NCI-H2107 (cell line): ENCODE measurements at regions not wholly inside any gene's neighbourhood (a gene's known extent, or its start where the extent isn't known, plus 50 kb on each side); places are given as distances from the start of the nearest gene placed in this dataset.

ENCODE experiments used
- DNase-seq: peaks from one replicate; lab custom pipeline; 2025; lab: John Stamatoyannopoulos, UW

DNA sequence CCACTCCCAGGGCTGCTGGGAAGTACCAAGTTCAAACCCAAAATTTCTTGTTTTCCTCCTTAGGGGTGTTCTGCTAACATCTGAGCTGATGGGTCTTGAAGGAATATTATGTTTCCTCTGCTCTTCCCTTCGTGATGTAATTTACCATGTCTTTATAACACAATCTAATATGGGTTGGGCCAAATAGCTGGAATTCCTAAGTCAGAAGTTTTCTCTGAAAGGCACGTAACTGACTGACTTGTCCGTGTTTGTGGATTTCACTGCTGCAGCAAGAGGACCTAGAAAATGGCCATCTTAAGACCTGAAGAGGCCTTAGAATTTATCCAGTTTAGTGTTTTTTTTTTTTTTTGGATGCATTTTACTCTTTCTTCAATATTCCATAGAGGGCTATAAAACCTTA is 256.7 kb downstream of the DCDC2C start:
- no peak for DNase-seq

DNA sequence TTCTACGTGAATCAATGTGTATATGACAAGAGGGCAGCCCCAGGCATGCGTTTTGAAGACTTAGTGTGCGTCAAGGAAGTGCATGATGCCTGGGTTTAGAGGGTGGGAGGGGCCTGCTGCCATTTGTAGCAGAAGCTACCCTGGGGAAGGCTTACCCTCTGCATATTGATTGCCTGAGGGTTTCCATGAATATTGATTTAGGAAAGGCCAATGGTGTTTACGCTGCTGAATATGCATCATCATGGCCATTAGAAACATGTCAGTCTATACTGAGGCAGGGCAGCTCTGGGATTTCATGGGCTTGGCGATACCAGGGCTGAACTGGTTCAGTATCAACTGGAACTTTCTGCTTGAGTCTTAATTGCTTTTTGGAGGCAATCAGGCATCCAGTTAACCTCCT is 259.3 kb downstream of the DCDC2C start:
- DNase-seq = no peak

DNA sequence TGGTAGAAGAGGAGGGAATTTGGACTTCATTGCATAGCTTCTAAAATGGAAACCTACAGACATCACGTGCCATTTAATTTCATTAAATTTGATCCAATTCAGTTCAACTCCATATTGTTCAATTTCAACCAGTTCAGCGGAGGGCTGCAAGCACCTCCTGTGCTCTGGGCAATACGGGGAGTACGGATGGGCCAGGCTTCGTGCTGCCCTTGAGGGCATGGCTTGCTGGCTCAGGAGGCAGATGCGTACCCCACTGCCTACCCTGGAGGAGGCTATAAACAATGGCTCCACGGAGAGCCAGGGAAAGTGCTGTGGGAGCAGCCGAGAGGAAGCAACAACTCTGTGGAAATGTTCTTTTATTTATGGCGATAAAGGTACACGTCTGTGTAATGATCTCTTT is 261.8 kb downstream of the DCDC2C start:
- DNase-seq = no peak

DNA sequence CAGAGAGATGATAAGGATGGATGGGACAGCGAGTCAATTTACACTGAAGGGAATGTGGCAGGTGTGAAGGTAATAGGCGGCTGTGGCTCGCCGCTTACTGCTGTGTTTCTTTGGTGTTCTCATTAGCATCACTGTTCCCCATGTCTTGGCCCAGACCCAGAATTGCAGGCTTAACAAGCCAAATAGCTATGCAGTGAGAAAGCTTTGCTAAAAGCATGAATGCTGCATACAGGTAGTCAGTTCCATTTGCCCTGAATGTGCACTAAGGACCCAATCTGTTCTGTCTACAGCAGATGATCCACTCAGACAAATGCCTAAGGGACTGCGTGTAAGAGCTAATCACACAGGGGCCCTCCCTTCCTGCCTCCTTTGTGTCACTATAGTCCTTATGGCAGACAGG is 262.6 kb downstream of the DCDC2C start:
- DNase-seq = no peak

DNA sequence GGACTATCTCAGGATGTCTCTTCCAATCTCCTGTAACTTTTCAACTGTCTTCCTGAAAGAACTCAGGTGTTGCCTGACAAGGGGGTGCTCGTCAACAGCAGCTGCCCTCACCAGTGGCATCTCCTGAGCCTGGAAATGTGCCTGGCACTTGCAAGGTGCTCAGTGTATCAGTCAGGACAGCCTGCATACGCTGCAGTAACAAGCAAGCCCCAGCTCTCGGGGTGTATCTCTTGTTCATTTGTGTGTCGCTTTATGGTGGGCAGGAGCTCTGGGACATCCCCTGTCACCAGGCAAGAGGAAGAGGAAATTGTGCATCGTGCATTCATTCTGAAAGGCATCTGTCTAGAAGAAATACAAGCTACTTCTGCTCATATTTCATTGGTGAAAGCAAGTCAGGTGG is 263.1 kb downstream of the DCDC2C start:
- DNase-seq = no peak

DNA sequence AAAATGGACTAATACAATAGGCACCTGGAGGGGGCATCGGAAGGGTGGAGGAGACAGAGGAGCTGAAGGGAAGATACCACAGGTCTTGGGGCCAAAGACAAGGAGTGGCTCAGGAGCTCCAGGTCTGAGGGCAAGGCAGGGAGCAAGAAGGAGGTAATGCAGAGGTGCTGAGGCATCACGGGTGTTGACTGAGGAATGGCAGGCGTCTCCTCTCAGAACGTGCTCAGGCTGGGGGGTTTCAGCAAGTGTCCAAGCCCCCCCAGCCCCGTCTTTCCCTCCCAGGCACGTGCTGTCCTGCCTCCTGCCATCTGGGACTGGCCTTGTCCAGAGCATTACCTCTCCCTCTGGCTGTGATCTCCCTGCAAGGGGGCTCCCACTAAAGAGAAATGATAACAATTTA is 265.4 kb downstream of the DCDC2C start:
- no peak for DNase-seq

DNA sequence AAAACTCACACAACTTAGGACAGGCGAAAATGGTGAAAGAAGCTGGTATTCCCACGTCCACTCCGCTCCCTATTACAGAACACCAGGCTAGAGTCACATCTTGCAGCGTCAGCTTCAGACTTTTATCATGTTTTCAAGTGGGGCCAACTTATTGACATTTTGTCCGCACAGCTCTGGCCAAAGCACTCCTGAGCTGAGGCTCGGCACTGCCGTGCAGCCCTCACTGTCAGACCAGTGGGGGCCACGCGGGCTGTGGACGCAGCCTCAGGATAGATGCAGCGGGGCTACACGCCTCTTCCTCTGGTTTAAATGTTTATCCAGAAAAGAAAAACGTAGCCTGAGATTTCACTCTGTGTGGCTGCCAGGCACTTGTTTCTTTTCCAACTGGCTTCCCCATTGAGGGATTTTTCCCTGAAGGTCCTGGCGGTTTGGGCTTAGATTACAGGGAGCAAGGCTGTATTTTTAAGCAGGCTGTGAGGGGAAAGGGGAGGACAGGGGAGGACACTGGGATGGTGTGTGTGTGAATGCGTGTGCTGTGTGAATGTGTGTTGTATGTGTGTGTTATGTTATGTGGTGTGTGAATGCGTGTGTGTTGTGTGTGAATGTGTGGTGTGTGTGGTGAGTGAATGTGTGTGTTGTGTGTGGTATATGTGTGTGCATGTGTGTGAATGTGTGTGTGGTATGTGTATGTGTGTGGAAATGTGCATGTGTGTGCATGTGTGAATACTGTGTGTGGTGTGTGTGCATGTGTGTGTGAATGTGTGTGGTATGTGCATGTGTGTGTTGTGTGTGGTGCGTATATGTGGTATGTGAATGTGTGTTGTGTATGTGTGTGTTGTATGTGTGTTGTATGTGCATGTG is 267.6 kb downstream of the DCDC2C start:
- DNase-seq = no peak

DNA sequence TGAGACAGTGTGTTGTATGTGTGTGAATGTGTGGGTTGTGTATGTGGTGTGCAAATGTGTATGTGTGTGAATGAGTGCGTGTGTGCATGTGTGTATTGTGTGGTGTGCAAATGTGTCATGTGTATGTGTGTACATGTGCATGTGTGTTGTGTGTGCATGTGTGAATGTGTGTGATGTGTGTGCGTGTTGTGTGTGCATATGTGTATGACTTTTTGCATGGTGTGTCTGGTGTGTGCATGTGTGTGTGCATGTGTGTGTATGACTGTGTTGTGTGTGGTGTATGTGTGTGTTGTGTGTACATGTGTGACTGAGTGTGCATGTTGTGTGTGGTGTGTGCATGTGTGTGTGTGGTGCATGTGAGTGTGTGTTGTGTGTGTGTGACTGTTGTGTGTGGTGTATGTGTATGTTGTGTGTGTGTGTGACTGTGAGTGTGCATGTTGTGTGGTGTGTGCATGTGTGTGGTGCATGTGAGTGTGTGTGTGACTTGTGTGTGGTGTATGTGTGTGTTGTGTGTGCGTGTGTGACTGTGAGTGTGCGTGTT is 268.3 kb downstream of the DCDC2C start:
- DNase-seq = no peak

DNA sequence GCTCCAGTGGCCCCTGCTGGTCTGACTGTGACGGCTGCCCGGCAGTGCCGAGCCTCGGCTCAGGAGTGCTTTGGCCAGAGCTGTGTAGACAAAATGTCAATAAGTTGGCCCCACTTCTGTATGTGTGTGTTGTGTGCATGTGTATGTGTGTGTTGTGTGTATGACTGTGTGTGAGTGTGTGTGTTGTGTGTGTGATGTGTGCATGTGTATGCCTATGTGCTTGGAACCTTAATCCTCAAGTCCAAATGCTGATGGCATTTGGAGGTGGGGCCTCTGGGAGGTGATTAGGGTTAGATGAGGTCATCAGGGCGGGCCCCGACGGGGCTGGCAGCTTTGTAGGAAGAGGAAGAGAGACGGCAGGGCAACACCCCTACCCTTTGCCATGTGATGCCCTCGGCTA is 269.0 kb downstream of the DCDC2C start:
- no peak for DNase-seq

DNA sequence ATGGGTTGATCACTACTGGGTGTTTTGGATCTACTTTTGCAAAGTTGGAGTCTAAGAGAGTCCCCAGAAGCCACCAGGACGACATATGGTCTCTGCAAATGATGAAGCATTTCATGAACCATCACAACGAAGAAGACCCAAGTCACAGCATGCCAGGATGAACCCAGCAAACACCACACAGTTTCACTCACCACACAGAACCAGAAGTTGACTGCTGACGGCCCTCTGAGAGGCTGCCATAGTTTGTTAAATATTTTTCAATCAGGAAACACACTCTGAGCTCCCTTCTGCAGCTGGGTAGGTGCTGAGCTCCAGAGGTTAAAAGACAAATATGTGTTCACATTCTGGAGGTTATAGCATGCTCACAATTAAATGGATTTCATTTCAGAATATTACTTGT is 271.4 kb downstream of the DCDC2C start:
- no peak for DNase-seq

DNA sequence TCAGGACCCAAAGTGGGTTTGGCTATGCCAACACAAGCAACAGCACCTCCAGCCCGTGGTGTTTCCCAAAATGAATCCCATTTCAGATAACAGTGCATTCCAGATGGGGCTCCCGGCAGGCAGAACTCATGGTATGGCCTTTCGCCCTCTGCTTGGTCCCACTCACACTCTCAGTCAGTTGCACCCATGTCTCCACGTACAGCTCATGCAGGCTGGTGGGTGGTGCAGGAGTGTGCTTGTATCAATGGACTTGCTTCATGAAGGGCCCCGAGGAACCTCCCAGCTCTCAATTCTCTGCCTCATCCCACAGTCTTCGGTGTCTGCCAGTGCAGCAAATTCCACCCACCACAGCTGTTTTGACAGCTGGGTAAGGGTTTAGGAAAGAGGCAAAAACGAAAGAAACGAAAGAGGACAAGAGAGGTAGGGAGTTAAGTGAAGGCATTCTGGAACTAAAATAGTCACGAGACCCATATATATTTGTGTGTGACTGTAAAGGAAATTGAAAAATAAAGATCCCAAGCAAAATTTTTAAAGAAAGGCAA is 278.1 kb downstream of the DCDC2C start:
- no peak for DNase-seq

DNA sequence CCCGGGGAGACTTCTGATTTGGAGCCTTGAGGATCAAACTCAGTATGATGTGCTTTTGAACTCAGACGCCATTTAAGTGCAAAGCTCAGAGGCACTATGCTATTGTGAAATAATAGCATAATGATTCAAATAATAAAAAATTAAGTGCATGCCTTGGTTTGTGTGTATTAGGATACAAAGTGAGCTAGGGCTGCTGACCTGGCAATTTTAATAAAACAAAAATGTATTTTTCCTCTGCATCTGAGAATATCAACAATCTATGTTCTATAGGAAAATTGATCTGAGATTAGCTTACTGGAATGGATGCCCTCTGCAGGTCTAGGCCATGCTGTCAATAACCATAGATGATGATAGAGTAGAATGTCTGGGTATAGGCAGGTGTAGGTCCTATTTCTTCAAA is 278.8 kb downstream of the DCDC2C start:
- no peak for DNase-seq

DNA sequence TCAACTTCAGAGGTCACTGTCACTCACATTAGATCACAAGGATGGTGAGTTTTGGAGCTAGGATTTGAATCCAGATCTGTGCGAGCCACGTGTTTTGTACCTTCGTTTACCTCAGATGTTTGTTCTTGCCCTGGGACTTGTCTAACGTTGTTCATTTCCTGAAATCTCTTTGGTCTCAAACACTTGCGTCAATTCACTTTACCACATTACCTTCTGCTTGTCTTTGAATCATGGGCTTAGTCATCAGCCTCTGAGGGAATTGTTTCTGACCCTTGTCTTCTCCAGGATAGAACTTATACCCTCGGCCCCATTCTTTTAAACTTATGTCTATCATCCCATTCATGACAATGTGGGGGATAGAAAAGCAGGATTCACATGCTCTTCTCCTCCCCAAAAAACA is 282.7 kb downstream of the DCDC2C start:
- DNase-seq = no peak

DNA sequence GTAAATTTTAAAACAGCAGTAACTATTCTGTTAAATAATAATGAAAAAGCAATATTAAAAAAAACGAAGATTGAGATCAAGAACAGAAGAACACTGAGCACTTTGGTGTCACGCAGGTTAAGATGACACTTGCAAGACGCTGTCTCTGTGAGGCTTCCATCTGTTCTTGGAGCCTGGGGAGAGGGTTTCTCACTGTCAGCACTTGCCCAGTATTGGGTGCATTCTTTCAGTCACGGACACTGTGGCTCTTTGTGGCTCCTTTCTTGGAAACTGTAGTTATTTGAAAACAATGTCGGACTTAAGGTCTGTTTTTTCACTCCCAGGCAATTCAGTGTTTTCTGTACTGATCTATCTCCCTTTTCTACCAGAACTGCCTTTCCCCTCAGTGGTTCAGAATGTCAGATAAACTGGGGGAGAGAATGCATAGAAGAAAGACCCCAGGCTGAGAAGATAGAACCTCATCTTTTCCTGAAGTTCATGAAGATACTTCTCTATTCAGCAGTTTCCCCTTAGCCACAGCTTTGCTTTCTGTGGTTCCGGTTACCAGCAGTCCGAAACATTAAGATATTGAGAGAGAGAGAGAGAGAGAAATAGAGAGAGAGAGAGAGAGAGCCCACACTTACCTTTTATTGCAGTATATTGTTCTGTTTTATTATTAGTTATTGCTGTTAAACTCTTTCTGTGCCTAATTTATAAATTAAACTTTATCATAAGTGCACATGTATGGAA is 283.3 kb downstream of the DCDC2C start:
- DNase-seq = no peak

DNA sequence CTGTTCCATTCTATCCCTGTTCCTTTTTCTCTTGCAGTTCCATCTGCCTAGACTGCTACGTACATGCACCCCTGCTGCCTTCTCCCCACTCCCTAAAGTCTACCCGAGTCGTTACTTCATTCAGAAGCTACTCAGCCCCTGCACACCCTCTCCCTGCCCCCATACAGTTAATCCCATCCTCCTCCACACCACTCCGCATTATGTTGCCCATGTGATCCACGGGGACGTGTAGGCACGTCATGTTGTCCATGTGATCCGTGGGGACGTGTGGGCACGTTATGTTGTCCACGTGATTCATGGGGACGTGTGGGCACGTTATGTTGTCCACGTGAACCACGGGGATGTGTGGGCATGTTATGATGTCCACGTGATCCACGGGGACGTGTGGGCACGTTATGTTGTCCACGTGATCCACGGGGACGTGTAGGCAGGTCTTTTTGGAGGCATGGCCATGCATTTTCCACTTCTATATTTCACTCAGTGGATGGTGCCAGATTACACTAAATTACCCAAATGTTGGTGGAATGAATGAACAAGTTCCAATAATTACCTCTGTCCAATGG is 299.5 kb downstream of the DCDC2C start:
- DNase-seq = no peak

DNA sequence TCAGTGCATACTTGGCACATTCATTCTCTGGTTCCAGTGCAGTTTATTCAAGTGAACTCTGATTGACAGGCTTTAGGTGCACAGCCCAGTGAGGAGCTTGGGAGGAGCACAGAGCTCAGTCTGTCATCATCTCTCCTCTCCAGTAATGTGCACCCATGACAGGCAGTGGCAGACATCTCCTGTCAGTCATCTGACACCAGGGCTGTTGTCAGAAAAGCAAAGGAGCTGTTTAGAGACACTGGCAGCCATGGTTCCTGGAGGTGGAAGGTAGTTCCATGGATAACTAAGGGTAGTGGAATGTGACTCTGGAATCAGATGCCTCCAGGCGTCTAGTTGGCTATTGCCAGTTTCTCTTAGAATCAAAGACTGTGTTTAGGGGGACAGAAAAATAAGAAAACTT is 308.8 kb downstream of the DCDC2C start:
- DNase-seq = no peak

DNA sequence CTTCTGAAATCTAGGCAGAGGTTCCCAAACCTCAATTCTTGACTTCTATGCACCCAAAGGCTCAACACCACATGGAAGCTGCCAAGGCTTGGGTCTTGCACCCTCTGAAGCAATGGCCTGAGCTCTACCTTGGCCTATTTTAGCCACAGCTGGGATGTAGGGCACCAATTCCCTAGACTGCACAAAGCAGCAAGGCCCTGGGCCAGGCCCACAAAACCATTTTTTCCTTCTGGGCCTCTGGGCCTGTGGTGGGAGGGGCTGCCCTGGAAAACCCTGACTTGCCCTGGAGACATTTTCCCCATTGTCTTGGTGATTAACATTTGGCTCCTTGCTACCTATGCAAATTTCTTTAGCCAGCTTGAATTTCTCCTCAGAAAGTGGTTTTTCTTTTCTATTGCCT is 315.2 kb downstream of the DCDC2C start:
- DNase-seq = no peak

DNA sequence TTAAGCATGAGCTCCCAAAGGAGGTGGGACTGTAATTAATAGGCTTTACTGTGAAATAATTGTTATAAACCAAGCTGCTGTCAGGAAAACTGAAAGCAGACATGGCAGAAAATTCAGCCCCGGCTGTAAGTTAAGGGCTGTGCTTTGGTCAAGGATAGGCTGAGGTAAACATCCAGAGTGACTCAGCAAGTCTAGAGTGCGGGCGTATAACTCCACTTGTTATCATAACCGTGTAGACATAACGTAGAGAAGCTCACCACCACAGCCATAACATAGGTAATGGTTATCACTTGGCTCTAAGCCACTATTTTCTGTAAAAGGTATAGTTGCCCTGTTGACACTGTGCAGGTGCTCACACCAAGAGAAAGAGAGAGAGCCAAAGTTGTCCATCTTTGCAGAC is 316.8 kb downstream of the DCDC2C start:
- DNase-seq = peak; percentile 39

DNA sequence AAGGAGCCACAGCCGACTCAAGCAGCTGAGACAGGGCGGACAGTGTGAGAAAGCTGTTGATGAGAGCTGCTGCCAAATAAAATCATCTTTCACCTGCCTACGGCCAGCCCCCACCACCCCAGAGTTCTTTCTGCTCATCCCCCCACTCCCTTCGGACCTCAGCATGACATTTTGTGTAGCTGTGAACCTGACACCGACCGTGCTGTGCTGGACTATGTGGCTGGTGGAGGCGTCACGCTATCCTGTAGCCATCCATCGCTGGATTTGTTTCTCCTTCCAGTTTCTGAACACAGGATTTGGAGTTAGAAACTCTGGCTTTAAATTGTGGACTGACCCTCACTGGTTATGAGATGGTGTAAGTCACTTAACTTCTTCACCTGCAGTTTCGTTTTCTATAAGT is 317.3 kb downstream of the DCDC2C start:
- no peak for DNase-seq

DNA sequence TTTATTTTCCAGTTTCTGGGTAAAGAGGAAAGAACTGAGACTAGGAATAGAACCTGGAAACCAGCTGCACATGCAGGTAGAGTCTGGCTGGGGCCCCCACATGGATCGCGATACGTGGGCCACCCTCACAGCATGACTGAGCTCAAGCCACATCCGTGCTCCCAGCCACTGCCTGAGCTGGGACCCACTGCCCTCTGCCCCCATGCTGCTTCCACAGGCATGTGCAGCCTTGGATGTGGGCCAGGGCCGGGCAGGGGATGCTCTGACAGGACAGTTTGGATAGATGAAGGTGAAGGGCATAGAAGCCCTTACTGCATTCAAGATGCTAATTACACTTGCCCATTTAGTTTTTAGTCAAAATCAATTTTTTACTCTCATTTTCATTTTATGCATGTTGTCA is 321.2 kb downstream of the DCDC2C start:
- no peak for DNase-seq

DNA sequence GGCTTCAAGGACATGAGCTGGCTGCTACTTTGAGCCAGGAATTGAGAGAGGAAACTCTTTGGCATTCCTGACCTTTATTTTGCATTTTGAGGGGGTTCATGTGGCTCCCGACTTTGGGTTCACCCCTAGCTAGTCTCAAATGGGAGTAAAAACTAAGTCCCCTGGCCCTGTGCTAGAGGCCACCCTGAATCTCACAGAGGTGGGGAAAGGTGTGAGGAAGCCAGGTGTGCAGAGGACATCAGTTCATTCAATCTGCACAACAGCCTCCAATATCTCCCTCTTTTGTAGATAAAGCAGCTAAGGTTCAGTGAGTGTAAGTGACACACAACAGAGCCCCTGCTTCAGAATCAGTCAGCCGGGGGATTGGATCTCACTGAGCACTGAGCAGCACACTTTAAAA is 325.7 kb downstream of the DCDC2C start:
- DNase-seq = no peak

DNA sequence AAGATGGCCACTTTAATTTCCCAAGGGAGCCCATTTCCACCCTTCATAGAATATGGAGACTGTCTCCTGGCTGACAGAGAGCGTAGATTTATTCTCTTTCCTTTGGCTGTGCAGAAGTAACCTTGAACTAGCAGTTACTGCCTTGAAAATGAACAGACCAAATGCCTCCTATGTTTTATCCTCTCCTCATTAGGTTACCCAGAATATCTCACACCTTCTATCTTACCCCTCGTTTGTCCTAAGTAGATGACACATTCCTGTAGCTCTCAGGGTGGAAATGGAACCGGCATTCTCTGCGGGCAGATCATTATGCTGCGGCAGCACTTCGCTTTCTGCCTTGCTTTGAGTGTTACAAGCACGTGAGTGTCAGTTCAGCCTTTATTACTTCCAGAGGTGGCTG is 336.5 kb downstream of the DCDC2C start:
- no peak for DNase-seq
